ENCODE measurements at regions not wholly inside any gene's neighbourhood (a gene's known extent, or its start where the extent isn't known, plus 50 kb on each side); places are given as distances from the start of the nearest gene placed in this dataset.

DNA sequence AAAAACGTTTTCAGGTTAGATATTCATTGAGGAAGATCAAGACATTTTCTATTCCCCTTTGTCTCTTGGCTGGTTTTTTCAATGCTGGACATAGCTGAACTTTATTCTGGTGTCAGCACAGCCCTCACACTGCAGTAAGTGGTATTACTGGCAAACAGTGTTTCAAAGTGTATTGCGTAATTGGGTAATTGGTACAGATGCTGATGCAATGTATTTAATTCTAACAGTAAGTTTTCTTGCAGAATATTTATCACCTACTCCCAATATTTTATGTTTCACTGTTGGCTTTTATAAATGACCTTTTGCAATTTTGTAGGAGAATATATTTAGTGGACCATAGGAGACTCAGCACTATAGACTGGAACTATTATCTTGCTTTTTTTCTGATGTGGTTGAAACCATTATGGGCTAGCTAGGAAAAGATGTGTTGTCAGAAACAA is 287.6 kb upstream of the SOX4 start:
- TF ChIP-seq CTCF (IDR thresholded peaks at IDR 0.05) = peak in 3 of 7 experiments; percentile 11 to 31 (median 14)
- TF ChIP-seq POLR2A (IDR thresholded peaks at IDR 0.05) = no peak

Measured in body of pancreas (tissue), 4 donors.